GM10248 (cell line): ENCODE measurements at regions not wholly inside any gene's neighbourhood (a gene's known extent, or its start where the extent isn't known, plus 50 kb on each side); places are given as distances from the start of the nearest gene placed in this dataset.

Experiments
- CTCF ChIA-PET: fragments of 300-600 bp; sonication (Branson Sonifier 250); formaldehyde crosslinking; extraction: SDS; loops from one replicate; lab custom pipeline; 2021; ENCODE audit warnings: antibody characterized with exemption; lab: Yijun Ruan, JAX
- POLR2A ChIA-PET: fragments of 350-650 bp; sonication (Branson Sonifier 250); formaldehyde crosslinking; extraction: SDS; loops from one replicate; lab custom pipeline; 2020; ENCODE audit warnings: antibody characterized with exemption; lab: Yijun Ruan, JAX
- DNase-seq: peaks from one replicate; pipeline ENCODE4 v3.0.0; 2012; ENCODE audit errors: extremely low spot score
- CTCF ChIP-seq: IDR thresholded peaks from 2 replicates; pipeline ENCODE4 v1.5.1; 2012; ENCODE audit warnings: mild to moderate bottlenecking, low read depth; ENCODE audit errors: extremely low read depth, missing control alignments, control extremely low read depth

- no peak for TF ChIP-seq CTCF
- DNase-seq: peak; percentile 66
- ChIA-PET POLR2A (no interaction called here), CTCF (interaction anchor here (1.0 to 2.6 kb wide), 2 partner anchors 11 to 14 kb away, joined by 3 to 10 read pairs; no protein-coding TSS in a partner anchor)
These were observed 98.6 kb downstream of the BCL2L11 start for GRCh38 chr2:111219285-111219684.

GRCh38 chr2:111219734-111220505 lies 99.2 kb downstream of the BCL2L11 start:
- CTCF ChIA-PET: interaction anchor here (1.0 to 2.6 kb wide), 3 partner anchors 12 to 100 kb away, joined by 3 to 10 read pairs (median 3); partner anchors contain the start of gene BCL2L11
- TF ChIP-seq CTCF: no peak
- no peak for DNase-seq
- POLR2A ChIA-PET: no interaction called here

GRCh38 chr2:111220962-111221361 lies 100.2 kb downstream of the BCL2L11 start:
- no peak for DNase-seq
- ChIA-PET CTCF (interaction anchor here (1.0 kb wide), 1 partner anchor 101 kb away, joined by 3 read pairs; the partner anchor contains the start of gene BCL2L11), POLR2A (no interaction called here)
- TF ChIP-seq CTCF: no peak

GRCh38 chr2:111221701-111222100 lies 101.0 kb downstream of the BCL2L11 start:
- no peak for DNase-seq
- CTCF ChIA-PET: no interaction called here
- TF ChIP-seq CTCF: no peak
- POLR2A ChIA-PET: no interaction called here

GRCh38 chr2:111222204-111222866 lies 101.6 kb downstream of the BCL2L11 start:
- no peak for DNase-seq
- CTCF ChIA-PET: no interaction called here
- POLR2A ChIA-PET: no interaction called here
- TF ChIP-seq CTCF: no peak

GRCh38 chr2:111225856-111226255 lies 105.1 kb downstream of the BCL2L11 start:
- DNase-seq: no peak
- ChIA-PET POLR2A (no interaction called here), CTCF (no interaction called here)
- TF ChIP-seq CTCF: no peak
